Common myeloid progenitor, CD34-positive (primary cell): ENCODE measurements at regions not wholly inside any gene's neighbourhood (a gene's known extent, or its start where the extent isn't known, plus 50 kb on each side); places are given as distances from the start of the nearest gene placed in this dataset.

Experiments
- CTCF ChIA-PET: fragments of 350-600 bp; sonication (Branson Sonifier 250); formaldehyde crosslinking; loops from one replicate; lab custom pipeline; 2021; ENCODE audit warnings: antibody characterized with exemption; lab: Charles Lee
- POLR2A ChIA-PET: fragments of 350-600 bp; sonication (Branson Sonifier 250); formaldehyde crosslinking; loops from one replicate; lab custom pipeline; 2021; ENCODE audit warnings: antibody characterized with exemption; lab: Charles Lee
- DNase-seq, 3 donors: peaks; one replicate each; pipeline versions ENCODE4 v3.0.0 to v3.0.0-alpha.2; 2013
- H3K27ac ChIP-seq, 2 experiments: 1 replicate in 1 of 2; 2 replicates in 1 of 2; pipeline ENCODE4 v1.7.0; 2013; ENCODE audit warnings: inconsistent platforms in 2 of 2, low read length in 2 of 2, mild to moderate bottlenecking in 2 of 2, low read depth in 1 of 2, moderate library complexity in 1 of 2; ENCODE audit not compliant: severe bottlenecking in 2 of 2, insufficient read depth in 1 of 2, poor library complexity in 1 of 2
- H3K27me3 ChIP-seq, 5 experiments: replicated peaks in 2 of 5; 1 replicate in 3 of 5; 2 replicates in 2 of 5; pipeline versions ENCODE4 v1.6.1 to v1.7.0; 2013; ENCODE audit warnings: low read length in 4 of 5, mild to moderate bottlenecking in 2 of 5, moderate library complexity in 2 of 5, inconsistent platforms in 1 of 5; ENCODE audit not compliant: insufficient read depth in 5 of 5, control insufficient read depth in 4 of 5
- H3K36me3 ChIP-seq, 4 experiments: 1 replicate in 2 of 4; 2 replicates in 2 of 4; pipeline versions ENCODE4 v1.6.1 to v1.7.0; 2013; ENCODE audit warnings: low read length in 3 of 4, control low read depth in 1 of 4, mild to moderate bottlenecking in 1 of 4; ENCODE audit not compliant: control insufficient read depth in 4 of 4, insufficient read depth in 4 of 4
- H3K4me1 ChIP-seq, 4 experiments: 1 replicate in 3 of 4; 2 replicates in 1 of 4; pipeline versions ENCODE4 v1.6.1 to v1.7.1; 2013; ENCODE audit warnings: low read length in 3 of 4, mild to moderate bottlenecking in 3 of 4, control low read depth in 1 of 4, inconsistent platforms in 1 of 4, moderate library complexity in 1 of 4; ENCODE audit not compliant: control insufficient read depth in 4 of 4, insufficient read depth in 4 of 4; ENCODE audit errors: control extremely low read depth in 1 of 4
- H3K4me3 ChIP-seq, 7 experiments: 1 replicate in 4 of 7; 2 replicates in 3 of 7; pipeline versions ENCODE4 v1.5.1 to v1.7.0; 2013; ENCODE audit warnings: mild to moderate bottlenecking in 7 of 7, low read length in 6 of 7, moderate library complexity in 6 of 7, inconsistent platforms in 2 of 7, low read depth in 2 of 7, control low read depth in 1 of 7; ENCODE audit not compliant: insufficient read depth in 4 of 7, control insufficient read depth in 1 of 7; ENCODE audit errors: extremely low read depth in 1 of 7
- H3K9me3 ChIP-seq, 5 experiments: 1 replicate in 4 of 5; 2 replicates in 1 of 5; pipeline versions ENCODE4 v1.6.1 to v1.7.1; 2013; ENCODE audit warnings: low read length in 4 of 5, mild to moderate bottlenecking in 2 of 5, inconsistent platforms in 1 of 5, low read depth in 1 of 5, moderate library complexity in 1 of 5; ENCODE audit not compliant: control insufficient read depth in 4 of 5, insufficient read depth in 2 of 5; ENCODE audit errors: control extremely low read depth in 1 of 5
- WGBS: methylation state at CpG from one replicate; pipeline ENCODE4 v1.1.5; 2013; ENCODE audit not compliant: insufficient coverage; 5-methylcytosine and 5-hydroxymethylcytosine counted together

GRCh38 chr5:117568622-117569021 is 994.0 kb upstream of the SEMA6A start:
- Histone ChIP-seq H3K36me3 (no peaks in the 10 kb centered on the region), H3K9me3 (no peaks in the 10 kb centered on the region), H3K4me1 (no peaks in the 10 kb centered on the region), H3K27me3 (no peaks in the 10 kb centered on the region), H3K4me3 (no peak overlapping the region), H3K27ac (no peak overlapping the region)
- DNase-seq, result no peak
- ChIA-PET CTCF (no interaction called here), POLR2A (no interaction called here)
- 100% methylated on average over 1 of the region's 1 CpG for WGBS

GRCh38 chr5:117568126-117568525 is 993.5 kb upstream of the SEMA6A start:
- H3K4me3 ChIP-seq, result no peak overlapping the region
- H3K4me1 ChIP-seq, result no peaks in the 10 kb centered on the region
- 93% methylated on average over 2 of the region's 2 CpGs for WGBS
- no peaks in the 10 kb centered on the region for H3K9me3 ChIP-seq
- ChIA-PET CTCF (no interaction called here), POLR2A (no interaction called here)
- H3K27me3 ChIP-seq, result no peaks in the 10 kb centered on the region
- H3K27ac ChIP-seq, result no peak overlapping the region
- no peak for DNase-seq
- H3K36me3 ChIP-seq, result no peaks in the 10 kb centered on the region

- no peaks in the 10 kb centered on the region for H3K9me3 ChIP-seq
- H3K4me3 ChIP-seq, result no peak overlapping the region
- POLR2A ChIA-PET, result no interaction called here
- H3K27me3 ChIP-seq, result no peaks in the 10 kb centered on the region
- no peaks in the 10 kb centered on the region for H3K36me3 ChIP-seq
- H3K27ac ChIP-seq, result no peak overlapping the region
- CTCF ChIA-PET, result no interaction called here
- DNase-seq, result no peak
- no CpG with 5 or more reads among the region's 1 CpG for WGBS
- no peaks in the 10 kb centered on the region for H3K4me1 ChIP-seq
Observed at GRCh38 chr5:117562647-117563046, 988.0 kb upstream of the SEMA6A start.

- WGBS, result no CpG with 5 or more reads among the region's 2 CpGs
- POLR2A ChIA-PET, result no interaction called here
Observed at GRCh38 chr5:117561531-117561930, 986.9 kb upstream of the SEMA6A start.

GRCh38 chr5:117559005-117559844 is 984.6 kb upstream of the SEMA6A start:
- Histone ChIP-seq H3K4me3 (no peak overlapping the region), H3K4me1 (no peaks in the 10 kb centered on the region), H3K27me3 (no peaks in the 10 kb centered on the region), H3K9me3 (no peaks in the 10 kb centered on the region), H3K27ac (no peak overlapping the region), H3K36me3 (no peaks in the 10 kb centered on the region)
- POLR2A ChIA-PET, result no interaction called here
- 96% methylated on average over 3 of the region's 3 CpGs for WGBS
- CTCF ChIA-PET, result no interaction called here
- no peak for DNase-seq

More at GRCh38 chr5:117561531-117561930, 986.9 kb upstream of the SEMA6A start:
- DNase-seq, result no peak
- H3K36me3 ChIP-seq, result no peaks in the 10 kb centered on the region
- no peak overlapping the region for H3K4me3 ChIP-seq
- no peak overlapping the region for H3K27ac ChIP-seq
- H3K4me1 ChIP-seq, result no peaks in the 10 kb centered on the region
- no peaks in the 10 kb centered on the region for H3K27me3 ChIP-seq
- no peaks in the 10 kb centered on the region for H3K9me3 ChIP-seq
- CTCF ChIA-PET, result no interaction called here

GRCh38 chr5:117551236-117551635 is 976.6 kb upstream of the SEMA6A start:
- no peak for DNase-seq
- Histone ChIP-seq H3K27me3 (no peaks in the 10 kb centered on the region), H3K9me3 (no peaks in the 10 kb centered on the region), H3K27ac (no peak overlapping the region), H3K4me3 (no peak overlapping the region), H3K4me1 (no peaks in the 10 kb centered on the region), H3K36me3 (no peaks in the 10 kb centered on the region)
- CTCF ChIA-PET, result no interaction called here
- POLR2A ChIA-PET, result no interaction called here
- WGBS, result 100% methylated on average over 1 of the region's 2 CpGs

GRCh38 chr5:117547192-117547591 is 972.6 kb upstream of the SEMA6A start:
- Histone ChIP-seq H3K27me3 (no peaks in the 10 kb centered on the region), H3K9me3 (peaks cover 0 to 5% (median 0%) of the 10 kb centered on the region in 5 experiments), H3K36me3 (no peaks in the 10 kb centered on the region), H3K4me3 (no peak overlapping the region), H3K27ac (no peak overlapping the region), H3K4me1 (no peaks in the 10 kb centered on the region)
- CTCF ChIA-PET, result no interaction called here
- POLR2A ChIA-PET, result no interaction called here
- WGBS, result no CpG with 5 or more reads among the region's 1 CpG
- DNase-seq, result no peak
